ENCODE measurements at regions not wholly inside any gene's neighbourhood (a gene's known extent, or its start where the extent isn't known, plus 50 kb on each side); places are given as distances from the start of the nearest gene placed in this dataset.
A peak's percentile ranks its signal among the peaks of the same experiment; 100 is the strongest.

GRCh38 chr22:48104766-48105165, 1342.3 kb downstream of the TBC1D22A start:
- DNase-seq (ENCODE audit: low spot score), result no peak
- FAIRE-seq, result no peak
- Histone ChIP-seq H3K27ac (ENCODE audit: extremely low read length, insufficient read depth, low read length) (no peak overlapping the region), H3K36me3 (replicated peaks in 1 of 2; ENCODE audit: control insufficient read depth in 1 of 2, insufficient read depth in 2 of 2, low read length in 2 of 2) (no peaks in the 10 kb centered on the region), H3K4me3 (replicated peaks in 1 of 3; ENCODE audit: insufficient read depth in 1 of 3, low read depth in 2 of 3, low read length in 3 of 3) (no peak overlapping the region), H3K27me3 (ENCODE audit: control insufficient read depth in 1 of 2, insufficient read depth in 2 of 2, low read length in 2 of 2) (peaks cover 1 to 45% of the 10 kb centered on the region in 2 experiments; a peak in 4 of 5 replicates), H3K9ac (ENCODE audit: insufficient read depth, low read depth, low read length) (no peak overlapping the region), H3K79me2 (ENCODE audit: insufficient read depth, low read length) (no peaks in the 10 kb centered on the region), H3K4me1 (ENCODE audit: insufficient read depth, low read length) (no peaks in the 10 kb centered on the region), H2AFZ (ENCODE audit: low read length) (no peak overlapping the region), H4K20me1 (ENCODE audit: insufficient read depth, low read length) (no peaks in the 10 kb centered on the region), H3K4me2 (ENCODE audit: low read depth, low read length) (no peak overlapping the region), H3K9me3 (ENCODE audit: low read length) (no peaks in the 10 kb centered on the region)
- WGBS (ENCODE audit: low lambda C conversion rate), result 37% methylated on average over 15 of the region's 15 CpGs
- CTCF ChIA-PET (ENCODE audit: low intra/inter-chr PET ratio, low total read pairs), result no interaction called here
- in situ Hi-C loops (cut with HindIII; ENCODE audit: extremely low pct_ligation_motif_present, low pct_unique_long_range_greater_than_20kb), result no loop called here
- TF ChIP-seq ZNF747 (CRISPR knock-in tag; IDR thresholded peaks at IDR 0.05; ENCODE audit: borderline replicate concordance) (no peak), HNRNPK (IDR thresholded peaks at IDR 0.05; ENCODE audit: low read depth, low read length, poor library complexity, severe bottlenecking) (no peak)
- intact Hi-C loops (cut with micrococcal nuclease; ENCODE audit: unreplicated experiment), result no loop called here
- BruUV-seq (replicated peaks), result no TSS peak
- POLR2A ChIA-PET, result no interaction called here
- ATAC-seq, result no peak

GRCh38 chr22:48104102-48104738, 1341.8 kb downstream of the TBC1D22A start:
- Histone ChIP-seq H4K20me1 (ENCODE audit: insufficient read depth, low read length) (no peaks in the 10 kb centered on the region), H2AFZ (ENCODE audit: low read length) (no peak overlapping the region), H3K36me3 (replicated peaks in 1 of 2; ENCODE audit: control insufficient read depth in 1 of 2, insufficient read depth in 2 of 2, low read length in 2 of 2) (no peaks in the 10 kb centered on the region), H3K4me3 (replicated peaks in 1 of 3; ENCODE audit: insufficient read depth in 1 of 3, low read depth in 2 of 3, low read length in 3 of 3) (no peak overlapping the region), H3K27me3 (ENCODE audit: control insufficient read depth in 1 of 2, insufficient read depth in 2 of 2, low read length in 2 of 2) (peaks cover 1 to 50% of the 10 kb centered on the region in 2 experiments; a peak in 4 of 5 replicates), H3K27ac (ENCODE audit: extremely low read length, insufficient read depth, low read length) (no peak overlapping the region), H3K4me1 (ENCODE audit: insufficient read depth, low read length) (no peaks in the 10 kb centered on the region), H3K9me3 (ENCODE audit: low read length) (no peaks in the 10 kb centered on the region), H3K4me2 (ENCODE audit: low read depth, low read length) (no peak overlapping the region), H3K79me2 (ENCODE audit: insufficient read depth, low read length) (no peaks in the 10 kb centered on the region), H3K9ac (ENCODE audit: insufficient read depth, low read depth, low read length) (no peak overlapping the region)
- no TSS peak for BruUV-seq (replicated peaks)
- 47% methylated on average over 12 of the region's 18 CpGs for WGBS (ENCODE audit: low lambda C conversion rate)
- CTCF ChIA-PET (ENCODE audit: low intra/inter-chr PET ratio, low total read pairs), result no interaction called here
- TF ChIP-seq KAT2B (IDR thresholded peaks at IDR 0.05; ENCODE audit: borderline replicate concordance, low read depth, low read length) (0 out of 2 replicates have a peak, but pooled peaks have one; percentile 27), RORA (CRISPR knock-in tag; IDR thresholded peaks at IDR 0.05) (no peak)
- intact Hi-C loops (cut with micrococcal nuclease; ENCODE audit: unreplicated experiment), result no loop called here
- in situ Hi-C loops (cut with HindIII; ENCODE audit: extremely low pct_ligation_motif_present, low pct_unique_long_range_greater_than_20kb), result no loop called here
- FAIRE-seq (no peak), DNase-seq (ENCODE audit: low spot score) (no peak), ATAC-seq (no peak)
- POLR2A ChIA-PET, result no interaction called here

All from HepG2 (cell line).